Endothelial cell of umbilical vein (primary cell): ENCODE measurements at regions not wholly inside any gene's neighbourhood (a gene's known extent, or its start where the extent isn't known, plus 50 kb on each side); places are given as distances from the start of the nearest gene placed in this dataset.

Experiments
- BruUV-seq: library from RNA; stranded (reverse); fragments of 400-500 nt; replicated peaks from 2 replicates; lab custom pipeline; 2021; lab: Mats Ljungman, UMichigan
- CTCF ChIA-PET: fragments of 300-600, 350-600 bp; sonication (Branson Sonifier 250); formaldehyde crosslinking; loops from one replicate; lab custom pipeline; 2021; ENCODE audit warnings: antibody characterized with exemption, inconsistent platforms; lab: Charles Lee
- POLR2A ChIA-PET: fragments of 300-600, 350-600 bp; sonication (Branson Sonifier 250); formaldehyde crosslinking; loops from one replicate; lab custom pipeline; 2021; ENCODE audit warnings: antibody characterized with exemption, inconsistent platforms; lab: Charles Lee
- DNase-seq: peaks from one replicate; pipeline ENCODE4 v3.0.0-alpha.2; 2011; ENCODE audit warnings: low read depth, low spot score
- FAIRE-seq: peaks from 2 replicates; lab custom pipeline; 2011; peaks lifted over from hg19 to GRCh38; lab: Jason Lieb, UNC
- H2AFZ ChIP-seq: 2 replicates; pipeline ENCODE4 v1.6.0; 2012; ENCODE audit warnings: low read depth, low read length, control low read depth, inconsistent platforms
- H3K27ac ChIP-seq: 2 replicates; pipeline ENCODE4 v1.5.1; 2011; ENCODE audit warnings: low read depth, mild to moderate bottlenecking, control low read depth, low read length, moderate library complexity; ENCODE audit not compliant: insufficient read depth
- H3K27me3 ChIP-seq, 2 experiments: 2 replicates each; pipeline versions ENCODE4 v1.6.0 to v1.6.1; 2011; ENCODE audit warnings: low read length in 2 of 2, mixed read lengths in 1 of 2; ENCODE audit not compliant: control insufficient read depth in 2 of 2, insufficient read depth in 2 of 2
- H3K36me3 ChIP-seq, 2 experiments: 2 replicates in 1 of 2; 3 replicates in 1 of 2; pipeline ENCODE4 v1.5.1; 2011; ENCODE audit warnings: low read length in 2 of 2, mild to moderate bottlenecking in 1 of 2, moderate library complexity in 1 of 2; ENCODE audit not compliant: control insufficient read depth in 2 of 2, insufficient read depth in 2 of 2; ENCODE audit errors: extremely low read depth in 1 of 2
- H3K4me1 ChIP-seq: 3 replicates; pipeline ENCODE4 v1.5.1; 2011; ENCODE audit warnings: mild to moderate bottlenecking, low read length; ENCODE audit not compliant: control insufficient read depth, insufficient read depth; ENCODE audit errors: extremely low read depth
- H3K4me2 ChIP-seq: 2 replicates; pipeline ENCODE4 v1.6.1; 2011; ENCODE audit warnings: low read length, control low read depth, mixed read lengths; ENCODE audit not compliant: insufficient read depth
- H3K4me3 ChIP-seq, 3 experiments: fragments of 200-600 bp in 1 of 3; sonication (generic), shearing (Covaris generic) in 1 of 3; replicated peaks in 1 of 3; 2 replicates each; pipeline ENCODE4 v1.5.1; 2011 to 2016; ENCODE audit warnings: control low read depth in 3 of 3, low read length in 3 of 3, mild to moderate bottlenecking in 2 of 3, inconsistent platforms in 1 of 3, low read depth in 1 of 3, moderate library complexity in 1 of 3; ENCODE audit not compliant: insufficient read depth in 1 of 3
- H3K79me2 ChIP-seq: 2 replicates; pipeline ENCODE4 v1.6.0; 2012; ENCODE audit warnings: low read length, inconsistent platforms; ENCODE audit not compliant: control insufficient read depth, insufficient read depth
- H3K9ac ChIP-seq: replicated peaks from 2 replicates; pipeline ENCODE3; 2011; ENCODE audit warnings: low read length, control low read depth; ENCODE audit not compliant: insufficient read depth; ENCODE audit errors: extremely low read depth
- H3K9me1 ChIP-seq: replicated peaks from 3 replicates; pipeline ENCODE4 v1.6.0; 2011; ENCODE audit warnings: mild to moderate bottlenecking, low read length; ENCODE audit not compliant: control insufficient read depth, insufficient read depth; ENCODE audit errors: extremely low read depth
- H3K9me3 ChIP-seq: replicated peaks from 2 replicates; pipeline ENCODE4 v1.5.1; 2012; ENCODE audit warnings: low read length, inconsistent platforms; ENCODE audit not compliant: control insufficient read depth, insufficient read depth
- H4K20me1 ChIP-seq: replicated peaks from 2 replicates; pipeline ENCODE3; 2011; ENCODE audit warnings: mild to moderate bottlenecking, low read length; ENCODE audit not compliant: control insufficient read depth, insufficient read depth; ENCODE audit errors: extremely low read depth
- EZH2 ChIP-seq: IDR thresholded peaks from 2 replicates; pipeline ENCODE4 v1.6.1; 2012; ENCODE audit warnings: borderline replicate concordance, low read depth, mild to moderate bottlenecking, moderate library complexity, low read length, inconsistent platforms; ENCODE audit not compliant: severe bottlenecking
- FOS ChIP-seq: IDR thresholded peaks from 2 replicates; pipeline ENCODE4 v1.6.1; 2011; ENCODE audit warnings: mild to moderate bottlenecking, low read length, moderate library complexity, borderline replicate concordance; ENCODE audit not compliant: insufficient read depth
- GATA2 ChIP-seq: IDR thresholded peaks from 2 replicates; pipeline ENCODE4 v1.7.0; 2011; ENCODE audit warnings: low read depth, mild to moderate bottlenecking, moderate library complexity, mixed read lengths, low read length; ENCODE audit not compliant: insufficient read length, insufficient read depth
- JUN ChIP-seq: IDR thresholded peaks from 2 replicates; pipeline ENCODE4 v1.6.1; 2011; ENCODE audit warnings: borderline replicate concordance, low read depth; ENCODE audit not compliant: insufficient read length, insufficient read depth
- MAX ChIP-seq: IDR thresholded peaks from 2 replicates; pipeline ENCODE4 v1.6.1; 2011; ENCODE audit not compliant: insufficient read depth, insufficient read length
- MYC ChIP-seq: IDR thresholded peaks from one replicate; pipeline ENCODE4 v1.6.1; 2011; ENCODE audit warnings: mild to moderate bottlenecking, low read depth, low read length
- POLR2A ChIP-seq: IDR thresholded peaks from 2 replicates; pipeline ENCODE4 v1.6.1; 2012; ENCODE audit warnings: low read depth, mild to moderate bottlenecking, control low read depth, low read length
- POLR2AphosphoS5 ChIP-seq: IDR thresholded peaks from 2 replicates; pipeline ENCODE4 v1.6.1; 2012; ENCODE audit warnings: low read depth, mild to moderate bottlenecking, control low read depth, low read length, moderate library complexity; ENCODE audit not compliant: insufficient read depth
- dilution Hi-C: fragments of 300-500 bp; cut with MboI; formaldehyde crosslinking; loops from one replicate; pipeline ENCODE4 v1.15.0; 2019; ENCODE audit warnings: low sequenced_read_pairs; ENCODE audit not compliant: extremely low pct_ligation_motif_present
- intact Hi-C: fragments of 100-400 bp; cut with micrococcal nuclease; formaldehyde crosslinking; loops from one replicate; pipeline ENCODE4 v1.10.0; 2022
- TF ChIP-seq, protein P1 (sequence below), 2 donors: IDR thresholded peaks; 1 replicate in 1 of 2; 2 replicates in 1 of 2; pipeline ENCODE4 v1.5.1; 2011; ENCODE audit warnings: low read length in 2 of 2, mild to moderate bottlenecking in 2 of 2, moderate library complexity in 2 of 2, control low read depth in 1 of 2, inconsistent platforms in 1 of 2, low read depth in 1 of 2; ENCODE audit not compliant: insufficient read depth in 1 of 2; ENCODE audit errors: extremely low read depth in 1 of 2

DNA sequence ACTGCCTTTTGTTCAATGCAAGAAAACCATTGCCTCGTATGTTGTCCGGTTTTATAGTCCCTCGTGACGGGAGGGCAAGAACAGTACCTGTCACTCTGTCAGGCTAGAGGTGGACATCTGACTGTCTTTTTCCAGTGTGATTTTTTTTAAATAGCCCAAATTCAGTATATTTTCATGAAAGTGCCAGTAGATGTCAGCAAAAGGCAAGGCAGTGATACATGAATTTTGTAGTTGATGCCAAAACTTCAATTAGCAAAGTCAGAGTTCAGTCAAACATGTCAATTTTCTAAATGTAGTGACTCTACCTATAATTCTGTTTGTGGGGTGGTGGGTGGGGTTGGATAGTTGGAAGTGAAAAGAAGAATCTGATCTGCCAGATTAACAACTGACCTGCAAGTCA lies 296.0 kb upstream of the MC4R start:
- no peak overlapping the region for H3K27ac ChIP-seq
- H3K4me3 ChIP-seq, result no peak overlapping the region
- no peaks in the 10 kb centered on the region for H3K4me1 ChIP-seq
- intact Hi-C loops (loop anchor here (1.0 kb wide), 1 partner anchor 834 kb away; no protein-coding TSS in a partner anchor), dilution Hi-C loops (no loop called here)
- no peaks in the 10 kb centered on the region for H3K9me3 ChIP-seq
- TF ChIP-seq FOS, result no peak
- no peak overlapping the region for H2AFZ ChIP-seq
- H3K9me1 ChIP-seq, result no peaks in the 10 kb centered on the region
- POLR2A ChIA-PET, result no interaction called here
- H3K9ac ChIP-seq, result no peak overlapping the region
- no peaks in the 10 kb centered on the region for H3K36me3 ChIP-seq
- FAIRE-seq (no peak), DNase-seq (peak; percentile 19)
- CTCF ChIA-PET, result interaction anchor here (0.8 to 2.1 kb wide), 5 partner anchors 681 to 910 kb away, joined by 3 to 21 read pairs (median 5); no protein-coding TSS in a partner anchor
- H3K79me2 ChIP-seq, result no peaks in the 10 kb centered on the region
- no peaks in the 10 kb centered on the region for H4K20me1 ChIP-seq
- no peak overlapping the region for H3K4me2 ChIP-seq
- H3K27me3 ChIP-seq, result peaks cover 1 to 5% of the 10 kb centered on the region in 2 experiments
- no TSS peak for BruUV-seq

DNA sequence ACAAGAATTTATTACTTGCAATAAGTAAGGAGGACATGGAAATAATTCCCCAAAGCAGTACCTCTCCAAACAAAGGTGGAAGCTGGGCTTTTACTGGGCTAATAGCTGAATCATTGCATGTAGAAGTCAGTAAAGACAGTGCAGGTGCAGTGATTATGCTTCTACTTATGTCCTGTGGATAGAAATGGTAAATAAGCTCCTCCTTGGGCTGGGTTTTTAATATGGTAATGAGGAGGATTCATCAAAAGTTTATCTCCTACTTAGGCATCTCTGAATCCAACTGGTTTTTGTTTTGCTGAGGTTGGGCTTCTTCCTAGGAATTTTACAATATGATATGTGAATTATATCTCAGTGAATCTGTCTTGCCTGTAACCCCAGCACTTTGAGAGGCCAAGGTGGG lies 297.4 kb upstream of the MC4R start:
- H3K9ac ChIP-seq, result no peak overlapping the region
- FAIRE-seq (no peak), DNase-seq (no peak)
- H3K27ac ChIP-seq, result no peak overlapping the region
- H3K4me2 ChIP-seq, result no peak overlapping the region
- TF ChIP-seq, protein P1, sequence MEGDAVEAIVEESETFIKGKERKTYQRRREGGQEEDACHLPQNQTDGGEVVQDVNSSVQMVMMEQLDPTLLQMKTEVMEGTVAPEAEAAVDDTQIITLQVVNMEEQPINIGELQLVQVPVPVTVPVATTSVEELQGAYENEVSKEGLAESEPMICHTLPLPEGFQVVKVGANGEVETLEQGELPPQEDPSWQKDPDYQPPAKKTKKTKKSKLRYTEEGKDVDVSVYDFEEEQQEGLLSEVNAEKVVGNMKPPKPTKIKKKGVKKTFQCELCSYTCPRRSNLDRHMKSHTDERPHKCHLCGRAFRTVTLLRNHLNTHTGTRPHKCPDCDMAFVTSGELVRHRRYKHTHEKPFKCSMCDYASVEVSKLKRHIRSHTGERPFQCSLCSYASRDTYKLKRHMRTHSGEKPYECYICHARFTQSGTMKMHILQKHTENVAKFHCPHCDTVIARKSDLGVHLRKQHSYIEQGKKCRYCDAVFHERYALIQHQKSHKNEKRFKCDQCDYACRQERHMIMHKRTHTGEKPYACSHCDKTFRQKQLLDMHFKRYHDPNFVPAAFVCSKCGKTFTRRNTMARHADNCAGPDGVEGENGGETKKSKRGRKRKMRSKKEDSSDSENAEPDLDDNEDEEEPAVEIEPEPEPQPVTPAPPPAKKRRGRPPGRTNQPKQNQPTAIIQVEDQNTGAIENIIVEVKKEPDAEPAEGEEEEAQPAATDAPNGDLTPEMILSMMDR (IDR thresholded peaks at IDR 0.05; ENCODE audit: extremely low read depth in 1 of 2, insufficient read depth in 1 of 2, low read depth in 1 of 2, low read length in 2 of 2), result no peak
- no peak for TF ChIP-seq JUN
- TF ChIP-seq POLR2A, result no peak
- TF ChIP-seq GATA2, result no peak
- TF ChIP-seq MAX, result no peak
- TF ChIP-seq MYC, result no peak
- no peak for TF ChIP-seq FOS
- TF ChIP-seq POLR2AphosphoS5, result no peak
- no peak for TF ChIP-seq EZH2
- H3K4me3 ChIP-seq, result no peak overlapping the region
- no peaks in the 10 kb centered on the region for H3K9me1 ChIP-seq
- intact Hi-C loops (no loop called here), dilution Hi-C loops (no loop called here)
- no peaks in the 10 kb centered on the region for H3K9me3 ChIP-seq
- no peaks in the 10 kb centered on the region for H3K4me1 ChIP-seq
- peaks cover 1 to 5% of the 10 kb centered on the region in 2 experiments for H3K27me3 ChIP-seq
- no peaks in the 10 kb centered on the region for H3K79me2 ChIP-seq
- no peak overlapping the region for H2AFZ ChIP-seq
- CTCF ChIA-PET, result interaction anchor here (1.2 to 1.8 kb wide), 2 partner anchors 652 to 832 kb away, joined by 5 to 21 read pairs; no protein-coding TSS in a partner anchor
- POLR2A ChIA-PET, result no interaction called here
- no peaks in the 10 kb centered on the region for H3K36me3 ChIP-seq
- no peaks in the 10 kb centered on the region for H4K20me1 ChIP-seq
- BruUV-seq, result no TSS peak
